AG04449 (cell line): ENCODE measurements at regions not wholly inside any gene's neighbourhood (a gene's known extent, or its start where the extent isn't known, plus 50 kb on each side); places are given as distances from the start of the nearest gene placed in this dataset.

Experiments
- CTCF ChIA-PET: fragments of 350-600 bp; formaldehyde crosslinking; extraction: SDS; loops from one replicate; lab custom pipeline; 2021; ENCODE audit warnings: antibody characterized with exemption; lab: Yijun Ruan, JAX
- POLR2A ChIA-PET: fragments of 400-600, 350-600 bp; formaldehyde crosslinking; extraction: SDS; loops from one replicate; lab custom pipeline; 2020; ENCODE audit warnings: antibody characterized with exemption, inconsistent platforms; lab: Yijun Ruan, JAX
- DNase-seq: peaks from one replicate; pipeline ENCODE4 v3.0.0-alpha.2; 2010; ENCODE audit warnings: low read depth, low spot score
- H3K4me3 ChIP-seq: 2 replicates; pipeline ENCODE4 v1.5.1; 2011; ENCODE audit warnings: low read depth, mild to moderate bottlenecking, control low read depth, low read length
- TF ChIP-seq, protein P1 (sequence below): IDR thresholded peaks from one replicate; pipeline ENCODE4 v1.5.1; 2011; ENCODE audit warnings: mild to moderate bottlenecking, moderate library complexity, low read length, control low read depth, inconsistent platforms; ENCODE audit not compliant: insufficient read depth; ENCODE audit errors: missing control alignments

DNA sequence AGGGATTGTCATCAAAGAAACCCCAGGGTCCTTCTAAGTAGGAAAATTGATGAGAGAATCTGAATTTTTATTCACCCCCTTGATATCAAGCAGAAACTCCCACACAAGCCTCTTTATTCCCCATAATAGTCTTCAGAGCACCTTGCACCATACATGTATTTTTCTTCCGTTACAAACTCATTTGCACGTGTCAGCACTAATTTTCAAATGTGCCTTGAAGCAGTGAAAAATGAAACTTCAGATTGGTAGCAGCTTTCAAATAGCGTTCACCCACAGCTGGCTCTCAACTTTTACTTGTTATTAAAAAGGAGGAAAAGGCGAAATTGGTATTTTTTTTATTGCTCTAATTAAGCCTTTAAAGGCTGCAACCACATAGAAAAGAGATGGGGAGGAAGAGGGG lies 343.0 kb upstream of the TENM4 start:
- H3K4me3 ChIP-seq: no peak overlapping the region
- TF ChIP-seq, protein P1, sequence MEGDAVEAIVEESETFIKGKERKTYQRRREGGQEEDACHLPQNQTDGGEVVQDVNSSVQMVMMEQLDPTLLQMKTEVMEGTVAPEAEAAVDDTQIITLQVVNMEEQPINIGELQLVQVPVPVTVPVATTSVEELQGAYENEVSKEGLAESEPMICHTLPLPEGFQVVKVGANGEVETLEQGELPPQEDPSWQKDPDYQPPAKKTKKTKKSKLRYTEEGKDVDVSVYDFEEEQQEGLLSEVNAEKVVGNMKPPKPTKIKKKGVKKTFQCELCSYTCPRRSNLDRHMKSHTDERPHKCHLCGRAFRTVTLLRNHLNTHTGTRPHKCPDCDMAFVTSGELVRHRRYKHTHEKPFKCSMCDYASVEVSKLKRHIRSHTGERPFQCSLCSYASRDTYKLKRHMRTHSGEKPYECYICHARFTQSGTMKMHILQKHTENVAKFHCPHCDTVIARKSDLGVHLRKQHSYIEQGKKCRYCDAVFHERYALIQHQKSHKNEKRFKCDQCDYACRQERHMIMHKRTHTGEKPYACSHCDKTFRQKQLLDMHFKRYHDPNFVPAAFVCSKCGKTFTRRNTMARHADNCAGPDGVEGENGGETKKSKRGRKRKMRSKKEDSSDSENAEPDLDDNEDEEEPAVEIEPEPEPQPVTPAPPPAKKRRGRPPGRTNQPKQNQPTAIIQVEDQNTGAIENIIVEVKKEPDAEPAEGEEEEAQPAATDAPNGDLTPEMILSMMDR: no peak
- ChIA-PET CTCF (interaction anchor here (1.3 kb wide), 1 partner anchor 1139 kb away, joined by 3 read pairs; no protein-coding TSS in a partner anchor), POLR2A (no interaction called here)
- no peak for DNase-seq

DNA sequence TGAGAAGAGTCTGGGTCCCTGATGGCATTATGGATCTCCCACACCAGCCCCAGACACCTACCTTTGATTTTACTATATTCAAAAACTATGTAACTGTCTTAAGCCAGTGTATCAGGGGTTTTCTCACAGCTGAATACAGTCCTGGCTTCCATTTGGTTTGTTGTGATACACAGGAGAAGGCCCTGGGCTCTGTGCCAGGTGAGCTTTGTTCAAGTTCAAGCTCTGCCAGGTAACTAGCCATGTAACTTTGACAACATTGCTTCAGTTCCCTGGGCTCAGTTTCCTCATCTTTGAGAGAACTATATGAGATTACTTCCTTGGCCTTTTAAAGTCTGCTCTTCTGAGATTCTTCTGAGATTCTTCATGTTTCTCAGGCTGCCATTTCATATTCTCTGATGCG lies 327.5 kb upstream of the TENM4 start:
- CTCF ChIA-PET: no interaction called here
- DNase-seq: no peak
- H3K4me3 ChIP-seq: no peak overlapping the region
- TF ChIP-seq, protein P1: no peak
- POLR2A ChIA-PET: no interaction called here

DNA sequence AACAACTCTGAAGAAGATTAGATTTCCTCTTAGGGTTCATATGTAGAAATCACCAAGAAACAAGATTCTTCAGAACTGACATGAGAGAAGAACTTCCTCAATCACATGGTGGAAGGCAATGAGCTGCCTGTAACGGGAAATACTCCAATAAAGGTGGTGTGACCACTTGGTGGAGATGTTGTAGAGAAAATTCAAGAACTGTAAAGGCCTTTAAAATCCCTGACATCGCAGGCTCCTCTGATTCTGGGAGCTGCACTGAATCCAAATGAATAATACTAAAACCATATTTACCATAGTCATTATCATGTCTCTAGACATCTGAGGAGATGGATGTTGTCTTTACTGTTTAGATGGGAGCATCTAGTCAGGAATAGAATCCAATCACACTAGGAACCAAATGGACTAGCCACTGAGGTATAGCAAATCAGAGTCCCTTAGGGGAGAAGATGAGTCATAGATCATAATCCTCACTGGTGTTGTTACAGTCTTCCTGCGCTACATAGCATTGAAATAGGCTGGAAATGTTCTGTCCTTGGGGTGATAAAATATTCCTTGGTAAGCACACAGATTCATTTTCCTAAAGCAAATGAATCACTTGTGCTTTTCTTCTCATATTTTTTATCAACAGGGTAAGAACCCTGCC lies 321.6 kb upstream of the TENM4 start:
- TF ChIP-seq, protein P1: no peak
- ChIA-PET POLR2A (no interaction called here), CTCF (interaction anchor here (1.2 kb wide), 1 partner anchor 399 kb away, joined by 3 read pairs; no protein-coding TSS in a partner anchor)
- DNase-seq: no peak
- no peak overlapping the region for H3K4me3 ChIP-seq

DNA sequence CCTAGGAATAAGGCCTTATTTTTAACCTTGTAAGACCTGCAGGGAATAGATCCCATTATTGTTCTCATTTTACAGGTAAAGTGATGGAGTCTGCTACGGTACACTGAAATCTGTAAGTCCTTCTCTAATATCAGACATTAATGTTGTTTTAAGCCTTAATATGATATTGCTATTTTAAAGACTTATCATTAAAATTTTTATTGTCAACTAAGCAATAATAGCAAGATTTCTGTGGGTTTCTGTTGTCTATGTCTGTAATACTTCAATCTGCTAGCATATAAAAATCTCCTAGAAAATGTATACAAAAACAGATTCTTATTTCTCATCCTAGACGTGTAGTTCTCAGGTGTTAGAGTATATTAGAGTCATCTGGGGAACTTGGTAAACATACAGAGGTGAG lies 317.5 kb upstream of the TENM4 start:
- CTCF ChIA-PET: no interaction called here

DNA sequence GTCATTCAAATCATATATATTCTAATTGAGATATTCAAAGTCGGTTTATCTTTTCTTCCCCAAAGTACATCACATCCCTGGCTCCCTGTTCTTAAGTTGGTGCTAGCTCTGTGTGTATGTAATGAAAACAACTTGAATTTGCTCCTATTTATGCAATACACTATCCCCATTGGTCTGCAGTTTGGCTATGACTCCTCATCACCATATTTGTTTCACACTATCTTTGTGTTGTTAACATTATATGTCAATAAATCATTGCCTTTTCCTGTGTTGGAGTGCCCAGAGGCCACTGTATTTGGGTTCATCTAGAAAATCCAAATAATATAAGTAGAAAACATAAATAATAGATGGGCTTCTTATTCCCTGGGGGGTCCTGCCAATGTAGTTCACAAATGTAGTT lies 306.6 kb upstream of the TENM4 start:
- ChIA-PET CTCF (interaction anchor here (0.6 kb wide), 1 partner anchor 210 kb away, joined by 3 read pairs; no protein-coding TSS in a partner anchor), POLR2A (no interaction called here)
- H3K4me3 ChIP-seq: no peak overlapping the region
- no peak for DNase-seq
- TF ChIP-seq, protein P1: no peak

More for the DNA sequence above, 317.5 kb upstream of the TENM4 start:
- POLR2A ChIA-PET: no interaction called here
- no peak for DNase-seq
- TF ChIP-seq, protein P1: no peak
- H3K4me3 ChIP-seq: no peak overlapping the region

DNA sequence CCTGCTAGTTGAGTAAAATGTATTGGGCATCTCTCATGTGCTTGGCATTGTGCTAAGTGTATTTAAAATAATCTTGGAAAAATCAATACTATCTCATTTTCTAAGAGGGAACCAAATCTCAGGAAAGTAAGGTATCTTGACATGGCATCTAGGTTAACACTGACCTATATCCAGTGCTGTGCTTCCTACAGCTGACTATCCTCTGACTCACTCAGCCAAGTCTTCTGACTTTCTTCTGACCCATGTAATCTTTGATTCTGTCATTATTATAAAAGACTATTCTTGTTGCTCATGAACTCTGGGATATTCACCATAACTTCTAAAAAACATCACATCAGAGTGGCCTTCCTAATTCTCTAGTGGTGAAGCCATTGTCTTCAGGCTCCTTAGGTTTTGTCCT lies 304.1 kb upstream of the TENM4 start:
- ChIA-PET CTCF (no interaction called here), POLR2A (no interaction called here)
- TF ChIP-seq, protein P1: no peak
- no peak overlapping the region for H3K4me3 ChIP-seq
- DNase-seq: no peak
